T follicular helper cell (primary cell): ENCODE measurements at regions not wholly inside any gene's neighbourhood (a gene's known extent, or its start where the extent isn't known, plus 50 kb on each side); places are given as distances from the start of the nearest gene placed in this dataset.
A peak's percentile ranks its signal among the peaks of the same experiment; 100 is the strongest.

ENCODE experiments used
- DNase-seq: peaks from one replicate; pipeline ENCODE4 v3.0.0-alpha.2; 2020; ENCODE audit warnings: low read depth

GRCh38 chr4:114177628-114178027 is 198.2 kb upstream of the ARSJ start:
- no peak for DNase-seq

GRCh38 chr4:114178392-114178791 is 198.9 kb upstream of the ARSJ start:
- no peak for DNase-seq

GRCh38 chr4:114180481-114180880 is 201.0 kb upstream of the ARSJ start:
- DNase-seq: peak; percentile 4

GRCh38 chr4:114184901-114185300 is 205.5 kb upstream of the ARSJ start:
- no peak for DNase-seq

- no peak for DNase-seq
Observed at GRCh38 chr4:114187592-114187991, 208.1 kb upstream of the ARSJ start.

- no peak for DNase-seq
Observed at GRCh38 chr4:114191496-114191895, 212.0 kb upstream of the ARSJ start.

GRCh38 chr4:114192854-114193253 is 213.4 kb upstream of the ARSJ start:
- DNase-seq: no peak

- no peak for DNase-seq
Observed at GRCh38 chr4:114193624-114194399, 214.4 kb upstream of the ARSJ start.

GRCh38 chr4:114196606-114197005 is 217.2 kb upstream of the ARSJ start:
- no peak for DNase-seq

- DNase-seq: no peak
Observed at GRCh38 chr4:114200026-114200425, 220.6 kb upstream of the ARSJ start.

- DNase-seq: no peak
Observed at GRCh38 chr4:114205261-114205660, 225.8 kb upstream of the ARSJ start.

GRCh38 chr4:114208574-114209151 is 229.2 kb upstream of the ARSJ start:
- DNase-seq: no peak

GRCh38 chr4:114209584-114209983 is 230.1 kb upstream of the ARSJ start:
- no peak for DNase-seq

GRCh38 chr4:114211556-114211955 is 232.1 kb upstream of the ARSJ start:
- DNase-seq: no peak

- DNase-seq: no peak
Observed at GRCh38 chr4:114217150-114217817, 237.8 kb upstream of the ARSJ start.

- no peak for DNase-seq
Observed at GRCh38 chr4:114223580-114223979, 244.1 kb upstream of the ARSJ start.

GRCh38 chr4:114225436-114225835 is 246.0 kb upstream of the ARSJ start:
- no peak for DNase-seq

GRCh38 chr4:114226179-114226578 is 246.7 kb upstream of the ARSJ start:
- DNase-seq: no peak

GRCh38 chr4:114226968-114227760 is 247.7 kb upstream of the ARSJ start:
- DNase-seq: no peak

- DNase-seq: no peak
Observed at GRCh38 chr4:114229706-114230105, 250.3 kb upstream of the ARSJ start.

GRCh38 chr4:114236171-114236769 is 256.8 kb upstream of the ARSJ start:
- no peak for DNase-seq

- no peak for DNase-seq
Observed at GRCh38 chr4:114237997-114238396, 258.6 kb upstream of the ARSJ start.
